ENCODE measurements at regions not wholly inside any gene's neighbourhood (a gene's known extent, or its start where the extent isn't known, plus 50 kb on each side); places are given as distances from the start of the nearest gene placed in this dataset.

- TF ChIP-seq CTCF (conservative IDR thresholded peaks at IDR 0.05; ENCODE audit: low read length) (no peak), EZH2phosphoT487 (IDR thresholded peaks at IDR 0.05; ENCODE audit: borderline replicate concordance) (no peak)
Measured at GRCh38 chr2:9741110-9741509, 102.2 kb upstream of the TAF1B start.
